ENCODE measurements at regions not wholly inside any gene's neighbourhood (a gene's known extent, or its start where the extent isn't known, plus 50 kb on each side); places are given as distances from the start of the nearest gene placed in this dataset.

DNA sequence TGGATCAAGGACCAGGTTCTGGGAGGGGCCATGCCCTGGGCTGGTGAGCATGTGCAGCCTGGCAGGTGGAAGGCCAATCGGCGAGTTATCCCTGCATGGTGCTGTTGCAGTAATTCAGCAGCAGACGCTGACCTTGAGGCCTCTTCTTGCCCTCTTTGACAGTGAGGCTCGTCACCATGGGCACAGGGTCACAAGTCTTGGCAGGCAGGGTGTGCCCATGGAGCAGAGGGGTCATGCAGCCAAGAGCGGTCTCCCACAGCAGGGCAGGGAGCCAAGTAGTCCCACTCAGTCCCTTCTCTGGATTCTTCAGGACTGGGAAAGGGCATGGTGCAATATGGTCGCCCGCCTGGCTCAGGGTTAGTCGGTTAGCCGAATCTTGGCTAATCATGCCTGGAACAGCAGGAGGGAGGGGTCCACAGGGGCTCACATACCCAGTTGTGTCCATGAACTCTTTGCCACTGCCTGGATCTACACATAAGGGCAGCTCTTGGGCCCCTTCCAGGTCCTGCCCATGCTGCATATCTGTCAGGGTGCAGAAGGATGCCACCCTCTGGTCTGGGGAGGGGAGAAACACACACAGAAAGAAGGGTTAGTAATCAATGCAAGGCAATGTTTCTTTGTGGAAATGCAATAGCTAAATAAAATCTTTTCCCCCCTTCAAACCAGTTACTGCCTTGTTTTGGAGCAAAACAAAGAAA is 226.8 kb downstream of the SIPA1L2 start:
- H3K4me3 ChIP-seq (ENCODE audit: low read length) = no peak overlapping the region
- no peak for DNase-seq (ENCODE audit: low read depth)
- no peak for TF ChIP-seq CTCF (conservative IDR thresholded peaks at IDR 0.05; ENCODE audit: low read length)

DNA sequence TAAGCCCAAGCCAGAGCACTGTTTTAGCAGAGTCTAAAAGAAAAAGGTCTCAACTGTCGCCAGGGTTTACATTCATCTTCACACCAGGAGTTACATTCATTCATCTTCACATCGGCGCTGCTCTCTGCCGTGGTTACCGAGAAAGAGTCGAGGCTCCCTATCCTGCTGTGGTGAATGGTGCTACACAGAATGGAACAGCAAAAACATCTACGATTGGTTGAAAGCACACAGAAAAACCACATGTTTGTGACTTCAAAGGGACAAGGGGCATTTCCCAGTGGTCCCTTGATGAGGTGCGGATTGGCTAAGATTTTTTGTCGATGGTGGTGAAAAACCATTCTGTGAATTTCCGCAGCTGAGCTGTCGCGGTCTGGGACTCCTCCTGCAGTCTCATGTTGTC is 231.1 kb downstream of the SIPA1L2 start:
- no peak overlapping the region for H3K4me3 ChIP-seq (ENCODE audit: low read length)
- TF ChIP-seq CTCF (conservative IDR thresholded peaks at IDR 0.05; ENCODE audit: low read length) = no peak
- DNase-seq (ENCODE audit: low read depth) = no peak

- TF ChIP-seq CTCF (conservative IDR thresholded peaks at IDR 0.05; ENCODE audit: low read length) = no peak
- H3K4me3 ChIP-seq (ENCODE audit: low read length) = no peak overlapping the region
- DNase-seq (ENCODE audit: low read depth) = no peak
These were observed 236.3 kb downstream of the SIPA1L2 start for GRCh38 chr1:232393444-232394146.

DNA sequence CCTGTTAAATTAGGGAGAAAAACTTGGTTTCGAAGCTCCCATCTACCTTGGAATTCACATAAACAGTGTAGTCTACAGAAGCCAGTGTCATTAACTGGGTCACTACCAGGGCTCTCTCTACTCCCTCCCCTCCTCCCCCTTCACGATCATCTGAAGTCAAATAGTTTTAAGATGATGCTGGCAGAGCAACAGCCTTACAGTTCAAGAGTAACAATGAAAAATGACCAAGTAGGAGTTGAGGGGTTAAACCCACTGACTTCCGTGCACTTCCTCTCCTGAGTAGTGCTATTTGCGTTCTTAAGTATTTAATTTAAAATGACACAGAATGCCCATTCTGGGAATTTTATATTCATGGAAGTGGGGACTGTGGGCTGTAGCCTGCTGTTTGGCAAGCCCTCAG is 236.9 kb downstream of the SIPA1L2 start:
- H3K4me3 ChIP-seq (ENCODE audit: low read length) = no peak overlapping the region
- TF ChIP-seq CTCF (conservative IDR thresholded peaks at IDR 0.05; ENCODE audit: low read length) = no peak
- DNase-seq (ENCODE audit: low read depth) = peak; percentile 2

GRCh38 chr1:232390590-232390989 is 239.3 kb downstream of the SIPA1L2 start:
- TF ChIP-seq CTCF (conservative IDR thresholded peaks at IDR 0.05; ENCODE audit: low read length) = no peak
- H3K4me3 ChIP-seq (ENCODE audit: low read length) = no peak overlapping the region
- DNase-seq (ENCODE audit: low read depth) = no peak

GRCh38 chr1:232389744-232390143 is 240.2 kb downstream of the SIPA1L2 start:
- DNase-seq (ENCODE audit: low read depth) = no peak
- no peak overlapping the region for H3K4me3 ChIP-seq (ENCODE audit: low read length)
- TF ChIP-seq CTCF (conservative IDR thresholded peaks at IDR 0.05; ENCODE audit: low read length) = no peak

DNA sequence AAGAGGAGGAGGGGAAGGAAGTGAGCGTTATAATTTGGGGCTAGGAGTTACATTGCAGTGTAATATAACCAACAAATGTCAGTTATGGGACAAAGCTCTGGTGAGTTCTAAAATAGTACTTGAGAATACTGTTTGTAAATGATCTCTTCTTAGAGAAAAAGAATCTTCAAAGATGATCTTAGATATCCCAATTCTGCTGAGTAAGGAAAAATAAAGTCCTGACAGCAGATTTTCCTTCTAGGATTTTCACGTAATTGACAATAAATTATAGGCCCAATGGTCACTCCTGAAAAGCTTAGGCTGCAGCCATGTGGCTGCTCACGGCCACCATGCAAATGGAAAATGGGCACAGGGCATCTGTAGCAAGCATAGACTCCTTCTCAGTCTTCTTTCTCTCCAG is 241.6 kb downstream of the SIPA1L2 start:
- no peak overlapping the region for H3K4me3 ChIP-seq (ENCODE audit: low read length)
- no peak for TF ChIP-seq CTCF (conservative IDR thresholded peaks at IDR 0.05; ENCODE audit: low read length)
- no peak for DNase-seq (ENCODE audit: low read depth)
